Transverse colon (tissue), 4 donors: ENCODE measurements at regions not wholly inside any gene's neighbourhood (a gene's known extent, or its start where the extent isn't known, plus 50 kb on each side); places are given as distances from the start of the nearest gene placed in this dataset.

Source experiments
- DNase-seq: peaks from one replicate; pipeline ENCODE4 v3.0.0-alpha.2; 2019
- H3K27ac ChIP-seq, 4 donors: fragments of 200-600 bp; sonication (generic); 2 replicates each; pipeline ENCODE4 v1.5.1; 2016 to 2018; ENCODE audit warnings: inconsistent platforms in 4 of 4
- H3K27me3 ChIP-seq: fragments of 200-600 bp; sonication (generic); 2 replicates; pipeline ENCODE4 v1.5.1; 2017; ENCODE audit warnings: inconsistent platforms
- H3K36me3 ChIP-seq, 4 donors: fragments of 200-600 bp; sonication (generic); 2 replicates each; pipeline ENCODE4 v1.5.1; 2017 to 2019; ENCODE audit warnings: inconsistent platforms in 4 of 4
- H3K4me1 ChIP-seq, 4 donors: fragments of 200-600 bp; sonication (generic); 2 replicates each; pipeline ENCODE4 v1.5.1; 2017 to 2020; ENCODE audit warnings: inconsistent platforms in 4 of 4
- H3K4me3 ChIP-seq, 4 donors: fragments of 200-600 bp; sonication (generic); 1 replicate in 1 of 4; 2 replicates in 3 of 4; pipeline versions ENCODE4 v1.5.1 to v1.6.1; 2017 to 2019; ENCODE audit warnings: inconsistent platforms in 4 of 4
- H3K9me3 ChIP-seq, 2 donors: fragments of 200-600 bp; sonication (generic); 2 replicates each; pipeline ENCODE4 v1.5.1; 2017 to 2019; ENCODE audit warnings: inconsistent platforms in 2 of 2
- EP300 ChIP-seq: sonication (generic); formaldehyde crosslinking; IDR thresholded peaks from one replicate; pipeline ENCODE4 v1.6.1; 2017; ENCODE audit warnings: antibody characterized with exemption, low read depth
- POLR2A ChIP-seq: fragments of 450-650 bp; IDR thresholded peaks from one replicate; pipeline ENCODE4 v1.6.1; 2016; ENCODE audit warnings: antibody characterized with exemption, mild to moderate bottlenecking, moderate library complexity
- POLR2AphosphoS5 ChIP-seq, 3 donors: sonication (generic); formaldehyde crosslinking; IDR thresholded peaks; one replicate each; pipeline ENCODE4 v1.6.1; 2016; ENCODE audit warnings: antibody characterized with exemption in 3 of 3
- WGBS, 2 donors: methylation state at CpG; one replicate each; pipeline ENCODE4 v1.1.5; 2018; ENCODE audit warnings: low coverage in 1 of 2; 5-methylcytosine and 5-hydroxymethylcytosine counted together
- in situ Hi-C, 4 donors: fragments of 200-750 bp; cut with MboI; loops; one replicate each; pipeline versions ENCODE4 v1.15.0 to v1.15.1; 2017; ENCODE audit warnings: low sequenced_read_pairs in 3 of 4, low pct_ligation_motif_present in 1 of 4, low pct_unique_long_range_greater_than_20kb in 1 of 4
- intact Hi-C: fragments of 100-400 bp; cut with DNase I; formaldehyde crosslinking; loops from one replicate; pipeline ENCODE4 v1.15.1; 2023; ENCODE audit warnings: low total_unique reads
- TF ChIP-seq, protein P1 (sequence below), 5 experiments: fragments of 200-600 bp in 3 of 5; fragments of 450-650 bp in 2 of 5; sonication (generic) in 3 of 5; IDR thresholded peaks; 1 replicate in 2 of 5; 2 replicates in 3 of 5; pipeline ENCODE4 v1.5.1; 2016 to 2017; ENCODE audit warnings: antibody characterized with exemption in 5 of 5, inconsistent platforms in 3 of 5, mild to moderate bottlenecking in 2 of 5, moderate library complexity in 1 of 5

DNA sequence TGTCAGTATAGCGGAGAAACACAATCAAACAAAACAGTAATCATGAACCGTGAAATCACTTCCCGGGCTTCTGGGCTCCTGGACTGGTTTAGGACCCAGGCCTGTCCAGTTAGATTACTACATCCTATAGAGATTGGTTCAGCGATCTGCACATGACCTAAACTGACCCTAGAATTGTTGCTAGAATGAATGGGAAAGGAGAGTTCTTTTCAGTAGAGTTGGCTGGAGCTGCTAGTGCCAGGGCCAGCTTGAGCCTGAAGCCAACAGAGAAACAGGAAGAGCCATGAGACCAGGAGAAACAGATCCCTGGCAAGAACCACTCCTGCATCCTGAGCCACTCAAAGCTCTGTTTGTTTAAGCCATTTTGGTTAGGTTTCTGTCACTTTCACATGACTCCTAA, 474.3 kb upstream of the C1orf87 start:
- in situ Hi-C loops: no loop called here
- Histone ChIP-seq H3K27me3 (no peaks in the 10 kb centered on the region), H3K9me3 (no peaks in the 10 kb centered on the region), H3K4me1 (no peaks in the 10 kb centered on the region), H3K4me3 (no peak overlapping the region), H3K27ac (no peak overlapping the region), H3K36me3 (no peaks in the 10 kb centered on the region)
- DNase-seq: no peak
- TF ChIP-seq POLR2A: no peak
- no peak for TF ChIP-seq POLR2AphosphoS5 (IDR thresholded peaks at IDR 0.05)
- TF ChIP-seq, protein P1, sequence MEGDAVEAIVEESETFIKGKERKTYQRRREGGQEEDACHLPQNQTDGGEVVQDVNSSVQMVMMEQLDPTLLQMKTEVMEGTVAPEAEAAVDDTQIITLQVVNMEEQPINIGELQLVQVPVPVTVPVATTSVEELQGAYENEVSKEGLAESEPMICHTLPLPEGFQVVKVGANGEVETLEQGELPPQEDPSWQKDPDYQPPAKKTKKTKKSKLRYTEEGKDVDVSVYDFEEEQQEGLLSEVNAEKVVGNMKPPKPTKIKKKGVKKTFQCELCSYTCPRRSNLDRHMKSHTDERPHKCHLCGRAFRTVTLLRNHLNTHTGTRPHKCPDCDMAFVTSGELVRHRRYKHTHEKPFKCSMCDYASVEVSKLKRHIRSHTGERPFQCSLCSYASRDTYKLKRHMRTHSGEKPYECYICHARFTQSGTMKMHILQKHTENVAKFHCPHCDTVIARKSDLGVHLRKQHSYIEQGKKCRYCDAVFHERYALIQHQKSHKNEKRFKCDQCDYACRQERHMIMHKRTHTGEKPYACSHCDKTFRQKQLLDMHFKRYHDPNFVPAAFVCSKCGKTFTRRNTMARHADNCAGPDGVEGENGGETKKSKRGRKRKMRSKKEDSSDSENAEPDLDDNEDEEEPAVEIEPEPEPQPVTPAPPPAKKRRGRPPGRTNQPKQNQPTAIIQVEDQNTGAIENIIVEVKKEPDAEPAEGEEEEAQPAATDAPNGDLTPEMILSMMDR (IDR thresholded peaks at IDR 0.05): no peak
- no peak for TF ChIP-seq EP300
- intact Hi-C loops: no loop called here
- 85% methylated on average over 4 of the region's 4 CpGs; no CpG with 5 or more reads in 1 of the 2 donors for WGBS, 2 donors

DNA sequence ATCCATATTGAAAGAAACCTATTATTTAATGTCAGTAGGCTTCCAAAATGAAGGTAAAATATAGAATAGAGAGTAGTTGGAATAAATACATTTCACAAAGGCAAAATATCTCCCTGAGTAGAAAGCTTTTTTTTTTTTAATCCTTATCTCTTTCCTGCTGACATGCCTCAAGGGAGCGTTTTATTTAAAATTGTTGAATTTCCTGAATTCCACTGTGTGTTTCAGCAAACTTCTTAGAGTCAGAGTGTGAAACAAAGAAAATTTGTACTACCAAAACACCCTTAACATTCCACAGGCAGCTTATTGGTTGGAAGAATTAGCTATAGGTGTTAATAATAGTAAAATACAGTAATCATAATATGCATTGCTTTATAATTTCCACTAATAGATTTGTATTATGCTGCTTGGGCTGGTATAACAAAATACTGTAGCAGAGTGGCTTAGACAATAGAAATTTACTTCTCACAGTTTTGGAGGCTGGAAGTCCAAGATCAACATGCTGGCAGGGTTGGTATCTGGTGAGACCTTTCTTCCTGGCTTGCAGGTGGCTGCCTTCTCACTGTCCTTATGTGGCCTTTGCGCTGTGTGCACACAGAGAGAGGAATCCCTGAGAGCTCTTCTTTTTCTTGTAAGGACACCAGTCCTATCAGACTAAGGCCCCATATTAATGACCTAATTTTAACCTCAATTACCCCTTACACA, 468.4 kb upstream of the C1orf87 start:
- no peak for DNase-seq
- in situ Hi-C loops (no loop called here), intact Hi-C loops (no loop called here)
- H3K27me3 ChIP-seq: no peaks in the 10 kb centered on the region
- H3K4me1 ChIP-seq: no peaks in the 10 kb centered on the region
- H3K4me3 ChIP-seq: no peak overlapping the region
- no peak overlapping the region for H3K27ac ChIP-seq
- no peak for TF ChIP-seq POLR2A
- TF ChIP-seq EP300: no peak
- TF ChIP-seq POLR2AphosphoS5 (IDR thresholded peaks at IDR 0.05): no peak
- TF ChIP-seq, protein P1 (IDR thresholded peaks at IDR 0.05): no peak
- no peaks in the 10 kb centered on the region for H3K36me3 ChIP-seq
- peaks cover 0 to 3% of the 10 kb centered on the region in 2 donors for H3K9me3 ChIP-seq
- 60 to 78% methylated on average over 2 of the region's 2 CpGs for WGBS, 2 donors

DNA sequence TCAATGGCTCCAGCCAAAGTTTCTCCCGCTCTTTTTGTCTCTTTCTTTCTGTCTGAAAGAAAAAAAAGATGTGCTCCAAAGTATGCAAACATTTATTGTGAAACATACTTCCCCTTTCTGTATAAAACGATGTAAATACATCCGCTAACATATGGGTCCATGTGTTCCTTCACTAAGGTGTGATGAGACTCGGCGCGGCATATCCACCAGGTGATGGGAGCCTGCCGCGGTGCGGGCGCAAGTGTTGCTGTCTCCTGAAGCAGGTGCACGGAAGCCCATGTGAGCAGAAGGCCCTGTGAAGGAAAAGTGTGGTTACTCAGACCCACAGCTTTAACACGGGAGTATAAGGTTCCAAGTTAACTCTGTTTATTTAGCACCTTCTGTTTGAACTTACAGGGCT, 466.6 kb upstream of the C1orf87 start:
- H3K27ac ChIP-seq: no peak overlapping the region
- TF ChIP-seq, protein P1 (IDR thresholded peaks at IDR 0.05): no peak
- TF ChIP-seq POLR2AphosphoS5 (IDR thresholded peaks at IDR 0.05) (no peak), POLR2A (no peak), EP300 (no peak)
- H3K27me3 ChIP-seq: no peaks in the 10 kb centered on the region
- H3K9me3 ChIP-seq: peaks cover 0 to 3% of the 10 kb centered on the region in 2 donors
- no peaks in the 10 kb centered on the region for H3K36me3 ChIP-seq
- intact Hi-C loops (no loop called here), in situ Hi-C loops (no loop called here)
- H3K4me1 ChIP-seq: no peaks in the 10 kb centered on the region
- no peak for DNase-seq
- WGBS, 2 donors: 80 to 92% methylated on average over 10 to 12 of the region's 12 CpGs
- no peak overlapping the region for H3K4me3 ChIP-seq

DNA sequence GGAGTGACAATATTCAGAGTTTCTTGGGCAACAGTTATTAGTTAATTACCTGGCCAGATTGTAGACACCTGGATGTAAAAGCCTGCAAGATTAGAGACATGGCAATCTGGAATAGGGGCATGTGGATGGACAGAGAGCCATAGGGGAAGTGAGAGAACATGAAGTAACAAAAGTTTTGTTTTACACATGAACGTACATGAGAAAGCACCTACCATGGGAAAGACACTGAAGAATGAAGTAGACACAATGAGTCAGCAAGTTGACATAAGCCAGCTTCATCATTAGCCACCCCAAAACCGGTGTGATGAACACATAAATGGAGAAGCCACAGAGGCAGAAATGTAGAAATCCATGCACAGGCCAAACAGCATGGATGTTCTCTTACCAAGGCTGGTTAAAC, 462.1 kb upstream of the C1orf87 start:
- no peak for DNase-seq
- Histone ChIP-seq H3K4me1 (no peaks in the 10 kb centered on the region), H3K27ac (no peak overlapping the region), H3K27me3 (no peaks in the 10 kb centered on the region), H3K4me3 (no peak overlapping the region), H3K9me3 (peaks cover 0 to 3% of the 10 kb centered on the region in 2 donors), H3K36me3 (no peaks in the 10 kb centered on the region)
- TF ChIP-seq EP300 (no peak), POLR2A (no peak), POLR2AphosphoS5 (IDR thresholded peaks at IDR 0.05) (no peak)
- TF ChIP-seq, protein P1 (IDR thresholded peaks at IDR 0.05): no peak
- in situ Hi-C loops (no loop called here), intact Hi-C loops (no loop called here)
- 76 to 83% methylated on average over 1 to 2 of the region's 2 CpGs for WGBS, 2 donors
